HL-60 (cell line): ENCODE measurements at regions not wholly inside any gene's neighbourhood (a gene's known extent, or its start where the extent isn't known, plus 50 kb on each side); places are given as distances from the start of the nearest gene placed in this dataset.

Experiments used
- REST ChIP-seq: IDR thresholded peaks from 2 replicates; pipeline ENCODE4 v1.6.1; 2012; ENCODE audit warnings: low read depth; ENCODE audit not compliant: insufficient replicate concordance
- SPI1 ChIP-seq: IDR thresholded peaks from 2 replicates; pipeline ENCODE4 v1.6.1; 2012; ENCODE audit warnings: low read depth, mild to moderate bottlenecking, borderline replicate concordance

DNA sequence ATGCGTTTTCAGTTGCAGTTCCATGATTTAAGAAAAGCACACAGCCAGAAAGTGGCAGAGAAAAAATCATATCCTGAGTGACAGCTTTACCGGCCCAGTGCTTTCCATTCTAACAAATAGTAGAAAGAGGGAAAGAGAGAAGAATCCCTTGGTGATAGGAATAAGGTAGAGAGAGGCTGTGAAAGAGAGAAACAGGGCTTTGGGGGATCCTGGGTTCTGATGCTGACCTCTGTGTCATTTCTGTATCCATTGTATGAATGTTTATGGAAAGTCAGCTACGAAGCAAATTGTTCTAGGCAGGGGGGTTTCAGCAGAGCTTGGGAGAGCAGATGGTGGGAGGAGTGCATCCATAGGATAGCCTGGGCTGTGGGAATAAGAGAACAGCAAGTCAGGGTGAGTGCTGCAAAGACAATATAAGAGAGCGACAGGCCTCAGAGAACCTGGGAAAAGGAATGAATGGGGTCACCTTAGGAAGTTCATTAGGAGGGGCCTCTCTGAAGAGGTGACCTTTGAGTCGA is 203.4 kb upstream of the TNP1 start:
- TF ChIP-seq SPI1 (no peak), REST (no peak)
